ENCODE measurements at regions not wholly inside any gene's neighbourhood (a gene's known extent, or its start where the extent isn't known, plus 50 kb on each side); places are given as distances from the start of the nearest gene placed in this dataset.

GRCh38 chr1:178637841-178638240 is 87.2 kb upstream of the RALGPS2 start:
- TF ChIP-seq, protein P1, sequence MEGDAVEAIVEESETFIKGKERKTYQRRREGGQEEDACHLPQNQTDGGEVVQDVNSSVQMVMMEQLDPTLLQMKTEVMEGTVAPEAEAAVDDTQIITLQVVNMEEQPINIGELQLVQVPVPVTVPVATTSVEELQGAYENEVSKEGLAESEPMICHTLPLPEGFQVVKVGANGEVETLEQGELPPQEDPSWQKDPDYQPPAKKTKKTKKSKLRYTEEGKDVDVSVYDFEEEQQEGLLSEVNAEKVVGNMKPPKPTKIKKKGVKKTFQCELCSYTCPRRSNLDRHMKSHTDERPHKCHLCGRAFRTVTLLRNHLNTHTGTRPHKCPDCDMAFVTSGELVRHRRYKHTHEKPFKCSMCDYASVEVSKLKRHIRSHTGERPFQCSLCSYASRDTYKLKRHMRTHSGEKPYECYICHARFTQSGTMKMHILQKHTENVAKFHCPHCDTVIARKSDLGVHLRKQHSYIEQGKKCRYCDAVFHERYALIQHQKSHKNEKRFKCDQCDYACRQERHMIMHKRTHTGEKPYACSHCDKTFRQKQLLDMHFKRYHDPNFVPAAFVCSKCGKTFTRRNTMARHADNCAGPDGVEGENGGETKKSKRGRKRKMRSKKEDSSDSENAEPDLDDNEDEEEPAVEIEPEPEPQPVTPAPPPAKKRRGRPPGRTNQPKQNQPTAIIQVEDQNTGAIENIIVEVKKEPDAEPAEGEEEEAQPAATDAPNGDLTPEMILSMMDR (IDR thresholded peaks at IDR 0.05; ENCODE audit: insufficient read depth, low read length), result no peak
- no peak for DNase-seq (ENCODE audit: low read depth)
- H3K4me3 ChIP-seq (ENCODE audit: low read depth, low read length), result no peak overlapping the region

GRCh38 chr1:178639326-178639725 is 85.7 kb upstream of the RALGPS2 start:
- TF ChIP-seq, protein P1 (IDR thresholded peaks at IDR 0.05; ENCODE audit: insufficient read depth, low read length), result no peak
- H3K4me3 ChIP-seq (ENCODE audit: low read depth, low read length), result no peak overlapping the region
- DNase-seq (ENCODE audit: low read depth), result peak; percentile 69

DNA sequence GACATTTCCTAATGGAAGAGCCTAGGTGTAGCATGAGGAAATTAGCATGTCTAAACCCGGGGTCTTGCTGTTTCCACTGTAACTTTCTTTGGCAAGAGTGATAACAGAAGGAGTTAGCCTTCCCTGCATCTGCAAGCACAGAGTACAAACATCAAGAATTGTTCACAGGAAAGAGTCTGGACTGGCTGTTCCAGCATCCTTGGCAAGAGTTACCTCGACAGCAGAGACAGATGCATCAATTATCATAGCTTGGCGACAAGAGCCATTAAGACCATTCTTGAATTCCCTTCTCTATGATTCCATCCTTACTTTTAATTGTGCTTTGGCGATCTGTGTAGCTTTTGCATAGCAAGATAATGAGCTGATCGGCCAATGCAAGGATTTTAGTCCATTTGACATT is 82.8 kb upstream of the RALGPS2 start:
- no peak overlapping the region for H3K4me3 ChIP-seq (ENCODE audit: low read depth, low read length)
- TF ChIP-seq, protein P1 (IDR thresholded peaks at IDR 0.05; ENCODE audit: insufficient read depth, low read length), result no peak
- DNase-seq (ENCODE audit: low read depth), result no peak

GRCh38 chr1:178643349-178643748 is 81.7 kb upstream of the RALGPS2 start:
- no peak overlapping the region for H3K4me3 ChIP-seq (ENCODE audit: low read depth, low read length)
- DNase-seq (ENCODE audit: low read depth), result no peak
- TF ChIP-seq, protein P1 (IDR thresholded peaks at IDR 0.05; ENCODE audit: insufficient read depth, low read length), result no peak

DNA sequence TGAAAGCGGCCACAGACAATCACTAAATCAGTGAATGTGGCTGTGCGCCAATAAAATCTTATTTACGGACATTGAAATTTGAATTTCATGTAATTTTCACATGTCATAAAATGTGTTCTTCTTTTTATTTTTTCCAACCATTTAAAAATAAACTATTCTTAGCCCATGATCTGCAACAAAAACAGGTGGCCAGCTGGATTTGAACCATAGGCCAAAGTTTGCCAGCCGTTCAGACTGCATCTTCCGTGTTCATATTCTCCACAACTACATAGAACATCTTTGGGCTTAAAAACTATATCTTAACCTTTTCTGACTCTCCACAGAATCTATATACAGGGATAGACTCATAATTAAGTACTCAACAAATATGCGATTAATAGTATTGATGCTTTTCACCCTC is 81.2 kb upstream of the RALGPS2 start:
- no peak for DNase-seq (ENCODE audit: low read depth)
- TF ChIP-seq, protein P1 (IDR thresholded peaks at IDR 0.05; ENCODE audit: insufficient read depth, low read length), result no peak
- no peak overlapping the region for H3K4me3 ChIP-seq (ENCODE audit: low read depth, low read length)

DNA sequence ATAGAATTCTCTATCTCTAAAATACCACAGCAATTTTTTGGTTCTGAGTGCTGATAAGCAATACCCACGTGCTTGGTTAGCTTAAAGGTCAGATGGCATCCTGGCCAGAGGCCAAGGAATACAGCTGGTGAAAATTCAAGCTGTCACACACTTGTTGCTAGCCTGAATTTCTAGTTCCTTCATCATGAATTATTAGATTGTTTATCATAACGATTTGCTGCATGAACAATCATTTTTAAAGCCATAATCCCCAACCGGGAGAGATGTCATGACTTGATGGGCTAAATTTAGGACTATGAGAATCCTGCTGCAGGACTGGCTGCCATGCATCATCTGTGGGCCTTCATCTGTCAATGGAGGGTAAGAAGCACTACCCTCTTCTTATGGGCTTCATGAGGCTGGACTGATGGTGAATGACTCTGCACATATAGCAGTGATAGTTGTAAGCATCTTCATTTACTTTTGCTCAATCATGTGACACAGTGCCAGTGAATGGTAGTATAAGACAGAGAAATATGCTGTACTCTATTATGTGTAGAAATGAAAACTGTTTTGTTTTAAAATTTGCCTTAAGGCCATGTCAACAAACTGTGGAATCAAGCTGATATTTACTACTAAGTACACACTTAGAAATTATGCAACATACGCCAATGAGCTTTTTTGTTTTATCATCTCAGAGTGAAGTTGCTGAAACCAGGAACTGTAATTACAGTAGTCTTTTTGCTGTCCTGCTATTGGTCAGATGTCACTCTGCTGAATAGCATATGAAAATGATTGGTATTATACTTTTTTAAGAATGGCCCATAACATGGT is 80.5 kb upstream of the RALGPS2 start:
- TF ChIP-seq, protein P1 (IDR thresholded peaks at IDR 0.05; ENCODE audit: insufficient read depth, low read length), result no peak
- DNase-seq (ENCODE audit: low read depth), result peak; percentile 86
- no peak overlapping the region for H3K4me3 ChIP-seq (ENCODE audit: low read depth, low read length)
